ENCODE measurements at regions not wholly inside any gene's neighbourhood (a gene's known extent, or its start where the extent isn't known, plus 50 kb on each side); places are given as distances from the start of the nearest gene placed in this dataset.

- no peaks in the 10 kb centered on the region for H3K9me3 ChIP-seq
- H3K27me3 ChIP-seq: no peaks in the 10 kb centered on the region
- H3K4me3 ChIP-seq: no peak overlapping the region
- no peak overlapping the region for H3K27ac ChIP-seq
- WGBS, 2 donors: 38 to 53% methylated on average over 1 of the region's 1 CpG
- no peaks in the 10 kb centered on the region for H3K36me3 ChIP-seq
- no peak for TF ChIP-seq EP300 (IDR thresholded peaks at IDR 0.05)
- TF ChIP-seq CTCF (IDR thresholded peaks at IDR 0.05): no peak
- no peak for TF ChIP-seq POLR2A (IDR thresholded peaks at IDR 0.05)
- DNase-seq (ENCODE audit: low spot score in 2 of 2): no peak
- H3K4me1 ChIP-seq: peaks cover 0 to 6% (median 0%) of the 10 kb centered on the region in 4 donors
Measured at GRCh38 chr3:154977666-154978065, 102.5 kb upstream of the MME start.

GRCh38 chr3:154976072-154976983, 103.8 kb upstream of the MME start:
- Histone ChIP-seq H3K4me3 (no peak overlapping the region), H3K4me1 (peaks cover 0 to 17% (median 2%) of the 10 kb centered on the region in 4 donors), H3K9me3 (no peaks in the 10 kb centered on the region), H3K27ac (no peak overlapping the region), H3K36me3 (no peaks in the 10 kb centered on the region), H3K27me3 (no peaks in the 10 kb centered on the region)
- DNase-seq (ENCODE audit: low spot score in 2 of 2): no peak
- WGBS, 2 donors: 91 to 95% methylated on average over 5 of the region's 5 CpGs
- TF ChIP-seq CTCF (IDR thresholded peaks at IDR 0.05): no peak
- no peak for TF ChIP-seq POLR2A (IDR thresholded peaks at IDR 0.05)
- no peak for TF ChIP-seq EP300 (IDR thresholded peaks at IDR 0.05)

GRCh38 chr3:154973851-154974250, 106.3 kb upstream of the MME start:
- H3K36me3 ChIP-seq: no peaks in the 10 kb centered on the region
- TF ChIP-seq CTCF (IDR thresholded peaks at IDR 0.05) (no peak), EP300 (IDR thresholded peaks at IDR 0.05) (no peak), POLR2A (IDR thresholded peaks at IDR 0.05) (no peak)
- no peak overlapping the region for H3K4me3 ChIP-seq
- 65 to 74% methylated on average over 3 of the region's 3 CpGs for WGBS, 2 donors
- no peaks in the 10 kb centered on the region for H3K9me3 ChIP-seq
- peak overlapping the region in 2 of 4 donors; percentile 13 to 65 for H3K27ac ChIP-seq
- DNase-seq (ENCODE audit: low spot score in 2 of 2): no peak
- no peaks in the 10 kb centered on the region for H3K27me3 ChIP-seq
- peaks cover 0 to 23% (median 4%) of the 10 kb centered on the region in 4 donors for H3K4me1 ChIP-seq

- H3K4me3 ChIP-seq: no peak overlapping the region
- H3K36me3 ChIP-seq: no peaks in the 10 kb centered on the region
- peak in 1 of 2 donors; percentile 47 for DNase-seq (ENCODE audit: low spot score in 2 of 2)
- H3K9me3 ChIP-seq: no peaks in the 10 kb centered on the region
- H3K27me3 ChIP-seq: no peaks in the 10 kb centered on the region
- no peak for TF ChIP-seq CTCF (IDR thresholded peaks at IDR 0.05)
- peak in 1 of 2 donors; percentile 76 for TF ChIP-seq EP300 (IDR thresholded peaks at IDR 0.05)
- TF ChIP-seq POLR2A (IDR thresholded peaks at IDR 0.05): no peak
- WGBS, 2 donors: 59 to 87% methylated on average over 1 of the region's 1 CpG
- H3K4me1 ChIP-seq: peaks cover 0 to 23% (median 4%) of the 10 kb centered on the region in 4 donors
- peak overlapping the region in 2 of 4 donors; percentile 45 to 65 for H3K27ac ChIP-seq
Measured at GRCh38 chr3:154972951-154973350, 107.2 kb upstream of the MME start.

GRCh38 chr3:154971771-154972326, 108.3 kb upstream of the MME start:
- Histone ChIP-seq H3K4me1 (peaks cover 0 to 23% (median 4%) of the 10 kb centered on the region in 4 donors), H3K27ac (peak overlapping the region in 3 of 4 donors; percentile 41 to 65 (median 45)), H3K36me3 (no peaks in the 10 kb centered on the region), H3K27me3 (no peaks in the 10 kb centered on the region), H3K4me3 (no peak overlapping the region), H3K9me3 (no peaks in the 10 kb centered on the region)
- TF ChIP-seq POLR2A (IDR thresholded peaks at IDR 0.05): no peak
- TF ChIP-seq EP300 (IDR thresholded peaks at IDR 0.05): peak in 1 of 2 donors; percentile 51
- no peak for TF ChIP-seq CTCF (IDR thresholded peaks at IDR 0.05)
- WGBS, 2 donors: 14 to 41% methylated on average over 2 of the region's 2 CpGs
- no peak for DNase-seq (ENCODE audit: low spot score in 2 of 2)
